HG03159 (cell line): ENCODE measurements at regions not wholly inside any gene's neighbourhood (a gene's known extent, or its start where the extent isn't known, plus 50 kb on each side); places are given as distances from the start of the nearest gene placed in this dataset.
"Not testable (repeated sequence)": the region's sequence is repeated elsewhere in the genome, so short reads cannot be mapped to it uniquely, and the experiment has no call there.

Source experiments
- ATAC-seq: cut with Tn5 transposase; IDR thresholded peaks from one replicate; pipeline ENCODE4 v1.9.1; 2021; ENCODE audit warnings: mild to moderate bottlenecking, moderate library complexity; ENCODE audit not compliant: unreplicated experiment

DNA sequence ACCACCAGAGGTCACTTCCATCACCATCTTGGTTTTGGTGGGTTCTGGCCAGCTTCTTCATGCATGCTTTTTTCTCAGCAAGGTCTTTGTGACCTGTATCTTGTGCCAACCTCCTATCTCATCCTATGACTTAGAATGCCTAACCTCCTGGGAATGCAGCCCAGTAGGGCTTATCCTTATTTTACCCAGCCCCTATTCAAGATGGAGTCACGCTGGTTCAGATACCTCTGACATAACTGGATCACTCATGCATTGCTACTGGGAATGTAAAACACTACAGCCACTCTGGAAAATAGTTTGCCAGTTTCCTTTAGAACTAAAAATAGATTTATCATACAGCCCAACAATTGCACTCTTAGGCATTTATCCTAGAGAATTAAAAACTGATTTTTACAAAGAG is 219.2 kb downstream of the IRS1 start:
- no peak for ATAC-seq

DNA sequence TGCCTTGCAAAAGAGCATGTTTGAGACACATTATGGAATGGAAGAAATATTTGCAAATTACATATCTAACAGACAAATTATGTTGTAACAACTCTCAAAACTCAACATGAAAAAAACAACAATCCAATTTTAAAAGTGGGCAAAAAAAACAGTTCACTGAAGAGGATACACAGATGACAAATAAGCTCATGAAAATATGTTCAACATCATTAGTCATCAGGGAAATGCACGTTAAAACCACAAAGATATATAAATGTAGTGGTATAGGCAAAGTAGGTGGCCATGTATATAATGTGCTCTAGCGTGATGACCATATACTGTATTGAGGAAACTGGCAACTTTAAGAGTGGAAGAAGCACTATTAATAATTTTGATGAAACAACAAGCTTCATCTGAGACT is 220.1 kb downstream of the IRS1 start:
- no peak for ATAC-seq

DNA sequence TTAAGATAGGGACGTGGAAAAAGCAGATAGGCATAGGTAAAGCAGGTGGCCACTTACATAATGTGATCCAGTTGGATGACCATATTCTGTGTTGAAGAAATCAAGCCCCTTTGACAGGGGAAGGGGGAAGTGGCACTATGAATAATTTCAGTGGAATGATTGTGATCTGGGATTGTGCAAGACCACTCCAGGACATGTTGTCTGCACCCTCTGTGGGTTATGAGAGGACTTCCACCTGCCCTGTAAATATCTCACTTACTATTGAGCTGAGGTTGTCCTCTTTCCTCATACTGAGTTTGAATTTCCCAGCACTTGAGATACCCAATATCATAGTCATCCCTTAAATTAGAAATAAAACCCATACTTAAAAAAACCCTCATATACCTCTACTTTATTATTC is 220.7 kb downstream of the IRS1 start:
- ATAC-seq = no peak

DNA sequence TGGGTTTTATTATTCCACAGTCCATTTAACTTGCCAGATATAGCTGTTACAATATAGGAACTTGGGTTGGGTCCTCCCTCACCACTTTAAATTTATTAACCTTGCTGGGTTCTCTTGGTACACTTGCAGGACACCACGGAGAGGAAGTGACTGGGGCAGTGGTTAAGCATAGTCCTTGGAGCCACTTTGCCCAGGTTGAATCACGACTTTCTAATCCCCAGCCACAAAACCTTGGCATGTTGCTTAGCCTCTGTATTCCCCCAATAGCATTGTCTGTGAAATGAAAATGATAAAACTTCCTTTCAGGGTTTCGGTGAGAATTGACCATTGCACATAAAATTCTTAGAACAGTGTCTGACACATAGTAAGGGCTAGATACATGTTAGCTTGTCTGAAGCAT is 221.2 kb downstream of the IRS1 start:
- no peak for ATAC-seq

DNA sequence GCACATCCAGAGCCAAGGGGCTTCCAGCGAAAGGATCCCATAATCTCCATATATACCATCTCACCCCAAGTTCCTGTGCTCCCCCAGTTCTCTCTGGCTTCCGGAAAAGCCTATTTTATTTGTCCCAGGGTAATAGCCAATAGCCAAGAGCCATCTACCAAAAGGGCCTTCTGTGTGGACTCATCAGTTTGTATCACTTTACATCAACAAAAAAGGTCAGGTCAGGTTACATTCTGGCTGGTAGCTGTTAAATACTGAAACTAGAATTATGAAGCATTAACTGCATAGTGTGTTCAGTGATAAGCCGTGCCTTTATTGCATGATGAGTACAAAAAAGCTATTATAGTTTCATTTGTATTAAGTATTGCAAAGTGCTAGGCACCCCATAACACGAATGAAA is 223.7 kb downstream of the IRS1 start:
- no peak for ATAC-seq

DNA sequence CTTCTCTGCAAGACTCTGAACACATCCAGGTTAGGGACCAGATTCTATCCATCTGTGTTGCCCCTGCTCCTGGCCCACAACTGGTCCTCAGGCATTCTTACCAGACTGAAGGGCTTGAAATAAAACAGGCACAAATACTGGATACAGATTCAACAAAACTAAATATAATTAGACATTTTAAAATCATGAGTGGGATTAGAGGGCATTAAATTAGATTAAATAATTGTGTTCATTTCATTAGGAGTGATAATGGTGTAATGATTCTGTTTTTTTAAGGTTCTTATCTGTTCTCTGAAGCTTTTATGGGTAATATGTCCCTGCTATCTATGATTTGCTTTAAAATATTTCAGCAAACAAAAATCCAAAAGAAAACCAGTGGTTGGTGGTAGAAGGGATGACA is 226.5 kb downstream of the IRS1 start:
- ATAC-seq = no peak

DNA sequence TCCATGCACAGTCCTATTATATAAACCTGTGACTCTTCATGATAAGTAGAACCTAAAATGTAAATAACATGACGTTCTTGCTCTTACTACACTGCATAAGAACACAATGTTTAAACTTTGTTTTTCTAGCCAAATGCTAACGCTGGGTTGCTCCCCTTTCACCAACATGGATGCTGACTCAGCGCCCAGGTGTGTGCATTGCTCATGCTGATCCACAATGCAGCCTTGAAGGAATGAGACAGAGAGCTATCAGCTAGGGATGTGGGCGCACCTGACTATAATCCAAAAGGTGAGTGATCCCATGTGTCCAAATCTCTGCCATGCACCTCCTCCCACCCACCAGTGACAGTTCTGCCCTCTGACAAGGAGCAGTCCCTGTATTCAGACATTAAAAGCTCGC is 235.0 kb downstream of the IRS1 start:
- ATAC-seq = no peak

DNA sequence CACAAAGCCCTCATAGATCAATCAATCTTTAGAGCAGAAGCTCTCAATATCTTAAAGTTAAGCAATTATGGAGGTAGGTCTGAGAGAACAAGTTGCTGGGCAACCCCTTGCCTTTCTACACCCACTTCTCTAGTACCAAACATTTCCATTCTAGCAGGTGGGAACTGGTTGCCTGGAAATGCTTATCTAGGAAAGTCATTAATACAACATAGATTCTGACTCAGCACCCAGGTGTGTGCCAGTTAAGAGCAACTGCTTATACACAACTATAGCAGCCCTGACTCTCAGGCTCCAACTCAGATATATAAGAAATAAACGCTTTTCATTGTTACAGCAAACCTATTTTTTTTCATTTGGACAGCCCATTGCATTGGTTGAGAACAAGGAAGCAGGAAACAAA is 237.7 kb downstream of the IRS1 start:
- no peak for ATAC-seq

DNA sequence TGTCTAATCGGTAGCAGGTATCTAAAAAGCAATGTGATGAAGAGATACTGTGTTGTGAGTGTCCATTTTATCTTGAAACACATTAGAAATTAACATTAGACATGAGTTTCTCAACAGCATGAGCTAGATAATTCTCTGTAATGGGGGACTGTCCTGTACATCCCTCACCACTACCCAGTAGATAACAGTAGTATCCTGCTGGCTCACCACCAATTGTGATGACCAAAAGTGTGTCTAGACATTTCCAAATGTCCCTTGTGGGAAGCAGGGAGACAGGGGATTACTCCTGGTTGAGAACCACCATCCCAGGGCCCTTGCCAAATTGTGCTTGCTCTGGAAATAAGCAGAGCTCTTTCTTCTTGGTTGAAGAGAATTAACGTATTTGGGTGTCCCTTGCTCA is 239.3 kb downstream of the IRS1 start:
- ATAC-seq = no peak

DNA sequence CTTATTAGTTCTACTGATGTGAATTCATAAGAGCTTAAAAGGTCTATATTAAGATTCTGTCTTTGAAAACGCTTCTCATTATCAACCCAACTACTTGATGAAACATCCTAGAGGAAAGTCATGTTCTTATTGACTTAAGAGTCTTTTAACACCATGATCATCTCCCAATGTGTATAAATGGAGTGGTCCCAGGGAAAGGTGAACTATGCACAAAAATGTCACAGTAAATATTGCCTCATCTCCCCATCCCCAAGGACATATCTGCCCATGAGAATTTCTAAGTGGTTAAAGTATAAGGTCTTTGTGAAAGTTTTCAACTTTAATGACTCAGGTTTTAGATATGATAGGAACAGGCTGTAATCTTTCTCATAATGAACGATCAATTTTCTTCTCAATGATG is 240.1 kb downstream of the IRS1 start:
- no peak for ATAC-seq

DNA sequence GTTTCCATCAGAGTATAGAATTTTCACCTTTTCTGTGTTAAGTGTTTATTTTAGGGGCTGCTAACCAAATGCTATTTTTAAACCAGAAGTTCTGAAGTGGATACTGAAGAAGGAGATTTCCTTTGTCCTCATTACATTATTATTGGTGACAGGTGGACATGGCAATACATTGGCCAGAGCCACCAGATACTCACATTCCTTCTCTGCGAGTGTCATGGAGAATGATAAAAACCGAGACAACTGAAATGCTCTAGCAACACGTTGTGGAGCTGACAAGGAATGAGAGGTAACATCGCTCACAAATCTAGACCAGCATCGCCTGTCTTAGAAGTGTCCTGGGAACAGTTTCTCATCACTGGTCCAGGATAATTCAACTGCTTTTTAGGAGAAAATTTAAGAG is 241.2 kb downstream of the IRS1 start:
- ATAC-seq = no peak

DNA sequence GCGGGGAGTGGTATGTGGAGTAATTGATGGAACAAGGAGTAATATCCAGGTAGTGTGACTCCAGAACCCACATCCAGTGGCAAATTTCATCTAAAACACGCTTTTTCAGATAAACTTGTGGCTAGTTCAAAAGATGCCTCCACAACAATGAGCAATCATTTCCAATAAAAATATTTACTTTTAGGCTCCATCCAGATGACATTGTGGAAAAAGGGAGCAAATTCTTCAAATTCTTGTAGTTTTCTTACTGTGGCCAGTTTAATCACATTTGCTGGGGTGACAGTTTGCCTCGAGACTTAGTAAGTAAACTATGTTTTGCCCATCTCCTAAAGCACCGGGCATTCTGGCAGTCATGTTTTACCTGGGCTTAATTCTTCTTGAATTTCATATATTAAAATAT is 243.6 kb downstream of the IRS1 start:
- no peak for ATAC-seq

DNA sequence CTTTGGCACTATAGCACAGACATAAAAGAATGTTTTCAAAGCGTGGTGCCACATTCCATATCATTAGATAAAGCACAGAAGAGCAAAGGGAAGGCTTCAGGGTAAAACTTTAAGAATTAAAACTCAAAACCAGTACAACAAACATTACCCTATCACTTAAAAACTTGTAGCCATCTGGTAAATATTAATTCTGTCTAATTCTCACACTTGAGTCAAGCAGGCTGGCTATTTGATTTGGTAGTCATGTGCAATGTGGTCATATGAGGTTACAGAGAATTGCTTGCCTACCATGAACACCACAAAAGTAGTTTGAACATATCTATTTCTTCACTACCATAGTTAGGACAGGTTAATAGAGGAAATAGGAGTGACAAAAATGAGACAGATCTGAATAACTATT is 244.9 kb downstream of the IRS1 start:
- no peak for ATAC-seq

DNA sequence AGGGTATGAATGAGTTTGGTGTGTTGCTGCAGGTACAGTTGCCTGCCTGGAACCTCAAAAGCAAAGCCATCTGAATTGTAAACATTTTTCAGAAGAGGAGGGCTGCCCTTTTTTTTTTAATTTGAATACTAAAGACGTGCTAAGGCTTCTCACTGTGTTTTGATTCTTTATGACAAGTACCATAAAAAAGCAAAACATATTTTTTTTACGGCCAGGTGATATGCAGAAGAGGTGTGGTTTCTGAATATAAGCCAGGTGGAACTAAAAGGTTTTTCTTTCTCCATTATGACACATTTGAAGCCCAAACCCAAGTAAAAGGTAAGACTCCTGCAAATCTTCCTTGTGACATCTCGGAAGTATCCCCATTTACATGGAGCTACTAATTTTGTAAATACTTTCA is 246.3 kb downstream of the IRS1 start:
- ATAC-seq = no peak

DNA sequence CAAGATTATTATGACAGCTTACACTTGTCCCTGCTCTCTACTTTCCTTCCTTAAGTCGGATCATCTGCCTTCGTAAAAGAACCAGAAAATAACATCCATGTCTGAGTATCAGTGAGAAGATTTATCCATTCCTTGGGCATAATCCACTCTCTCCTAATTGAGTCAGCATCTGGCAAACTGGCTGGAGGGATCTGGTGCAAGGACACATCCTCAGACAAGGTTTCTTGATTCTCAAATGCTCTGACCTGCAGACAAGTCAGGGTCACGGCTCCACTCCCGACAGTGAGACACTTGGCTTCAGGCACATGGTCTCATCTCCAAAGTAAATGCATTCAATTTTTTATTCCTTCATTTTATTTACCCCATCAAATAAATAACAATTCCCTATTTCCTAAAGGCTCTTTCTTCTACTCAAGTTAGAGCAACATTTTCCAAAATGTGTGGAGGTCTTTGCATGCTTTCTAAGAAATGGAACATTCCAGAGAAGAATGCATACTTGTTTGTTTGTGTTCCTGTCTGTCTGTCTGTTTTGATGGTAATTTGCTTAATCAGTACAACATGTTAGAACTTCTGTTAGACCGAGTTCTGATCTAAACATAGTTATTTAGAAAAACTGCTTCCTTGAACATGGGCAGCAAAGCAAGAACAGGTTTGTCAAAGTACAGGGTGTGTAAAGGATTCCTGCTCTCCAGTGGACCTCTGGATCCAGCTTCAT is 246.9 kb downstream of the IRS1 start:
- ATAC-seq = no peak

DNA sequence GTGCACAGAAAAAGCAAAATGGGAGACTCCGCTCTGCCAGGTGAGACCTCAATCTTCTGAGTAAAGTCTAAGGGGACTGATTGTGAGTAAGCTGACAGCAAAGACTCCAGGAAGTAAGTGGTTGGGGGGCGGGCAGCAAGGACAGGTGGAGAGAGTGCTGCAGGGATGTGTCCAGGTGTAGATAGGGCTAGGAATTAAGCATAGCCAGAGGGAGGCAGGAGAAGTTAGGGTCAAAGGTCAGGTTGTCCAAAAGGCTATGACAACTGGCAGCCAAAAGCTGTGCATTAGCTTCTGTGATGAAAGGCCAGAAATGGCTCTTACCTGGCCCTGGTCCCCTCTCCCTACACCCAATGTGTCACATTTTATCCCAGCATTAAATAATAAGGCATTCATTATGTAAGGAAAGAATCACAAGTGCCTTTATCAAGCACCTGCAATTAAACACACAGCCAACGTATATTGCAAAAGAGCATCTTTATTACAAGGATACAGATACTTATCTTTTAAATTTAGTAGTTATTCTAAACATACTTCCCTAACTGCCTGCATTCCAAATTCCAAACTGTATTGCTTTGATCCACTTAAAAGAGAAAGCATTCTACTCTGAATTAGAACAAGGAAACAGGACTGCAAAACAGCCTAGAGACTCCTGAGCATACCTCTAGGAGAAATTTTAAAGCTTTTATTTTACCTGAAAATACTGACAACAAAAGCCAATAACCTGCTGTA is 247.9 kb downstream of the IRS1 start:
- no peak for ATAC-seq

DNA sequence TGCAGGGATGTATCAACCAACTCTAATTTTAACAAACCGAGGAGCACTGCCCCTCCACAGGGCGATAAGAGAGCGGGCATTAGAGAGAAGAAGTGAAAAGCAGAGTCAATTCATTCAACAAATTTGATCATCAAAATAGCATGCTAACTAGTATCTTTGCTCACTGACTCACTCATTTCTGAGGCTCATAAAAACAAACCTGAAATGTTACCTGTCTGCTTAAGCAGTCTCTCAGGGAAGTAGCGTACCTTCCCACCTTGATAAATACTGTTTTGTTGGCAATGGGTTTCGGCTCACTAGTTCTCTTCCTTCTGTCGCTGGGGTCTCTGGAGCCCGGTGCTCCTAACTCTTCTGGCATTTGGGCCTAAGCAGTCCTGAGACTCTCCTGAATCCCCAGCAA is 248.8 kb downstream of the IRS1 start:
- no peak for ATAC-seq

DNA sequence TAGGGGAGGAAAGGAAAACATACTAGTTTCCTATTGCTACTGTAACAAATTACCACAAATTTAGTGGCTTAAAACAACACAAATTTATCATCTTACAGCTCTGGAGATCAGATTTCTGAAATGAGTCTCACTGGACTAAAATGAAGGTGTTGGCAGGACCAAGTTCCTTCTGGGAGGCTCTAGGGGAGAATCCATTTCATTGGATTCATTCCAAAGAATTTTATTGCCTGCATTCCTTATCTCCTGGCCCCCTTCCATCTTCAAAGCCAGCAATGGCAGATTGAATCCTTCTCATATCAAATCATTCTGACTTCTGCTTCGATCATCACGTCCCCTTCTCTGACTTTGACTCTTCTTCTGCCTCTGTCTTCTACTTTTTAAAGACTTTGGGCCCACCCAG is 250.9 kb downstream of the IRS1 start:
- ATAC-seq = no peak

DNA sequence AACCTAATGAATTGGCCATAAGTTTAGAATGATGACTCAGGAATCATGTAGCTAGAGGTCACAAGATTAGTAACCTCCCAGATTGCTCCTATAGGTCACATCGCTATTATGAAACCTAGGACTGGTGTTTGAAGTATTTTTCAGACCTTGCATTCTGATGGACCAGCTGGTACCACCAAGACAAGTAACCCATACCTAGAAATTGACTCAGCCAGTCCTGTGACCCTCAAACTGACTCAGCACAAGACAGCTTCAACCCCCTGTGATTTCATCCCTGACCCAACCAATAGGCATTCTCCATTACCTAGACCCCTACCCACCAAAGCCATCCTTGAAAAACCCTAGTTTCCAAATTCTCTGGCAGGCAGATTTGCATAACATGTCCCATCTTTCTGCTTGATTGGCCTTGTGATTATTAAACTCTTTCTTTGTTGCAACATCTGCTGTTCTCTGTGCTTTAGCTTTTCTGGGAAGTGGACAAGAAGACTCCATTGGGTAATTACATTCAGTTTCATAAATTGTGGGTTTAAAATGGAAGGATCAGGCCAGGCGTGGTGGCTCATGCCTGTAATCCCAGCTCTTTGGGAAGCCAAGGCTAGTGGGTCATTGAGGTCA is 254.9 kb downstream of the IRS1 start:
- ATAC-seq = no peak

DNA sequence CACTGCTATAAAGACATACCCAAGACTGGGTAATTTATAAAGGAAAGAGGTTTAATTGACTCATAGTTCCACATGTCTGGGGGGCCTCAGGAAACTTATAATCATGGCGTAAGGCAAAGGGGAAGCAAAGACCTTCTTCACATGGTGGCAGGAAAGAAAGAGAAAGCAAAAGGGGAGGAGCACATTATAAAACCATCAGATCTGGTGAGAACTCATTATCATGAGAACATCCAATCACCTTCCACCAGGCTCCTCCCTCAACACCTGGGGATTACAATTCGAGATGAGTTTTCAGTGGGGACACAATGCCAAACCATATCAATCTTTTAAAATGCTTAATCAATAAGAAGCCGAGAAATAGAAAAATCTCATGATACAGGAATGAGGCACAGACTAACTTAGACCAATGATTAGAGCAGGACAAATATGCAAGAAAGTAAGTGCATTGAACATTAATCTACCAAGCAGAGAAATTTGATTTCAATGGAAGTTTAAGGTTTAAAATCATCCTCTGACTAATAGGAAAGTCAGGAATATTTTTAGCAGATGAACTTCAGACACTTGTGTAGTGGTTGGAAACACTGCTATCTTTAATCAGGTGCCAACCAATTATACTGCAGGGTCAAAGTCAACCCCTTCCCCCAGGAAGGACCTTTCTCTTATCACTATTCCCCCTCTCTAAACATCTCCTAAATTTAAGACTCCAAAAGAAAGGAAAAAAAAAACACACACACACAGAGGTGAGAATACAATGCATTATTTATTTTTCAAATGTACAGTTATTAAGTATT is 259.2 kb downstream of the IRS1 start:
- ATAC-seq = no peak

DNA sequence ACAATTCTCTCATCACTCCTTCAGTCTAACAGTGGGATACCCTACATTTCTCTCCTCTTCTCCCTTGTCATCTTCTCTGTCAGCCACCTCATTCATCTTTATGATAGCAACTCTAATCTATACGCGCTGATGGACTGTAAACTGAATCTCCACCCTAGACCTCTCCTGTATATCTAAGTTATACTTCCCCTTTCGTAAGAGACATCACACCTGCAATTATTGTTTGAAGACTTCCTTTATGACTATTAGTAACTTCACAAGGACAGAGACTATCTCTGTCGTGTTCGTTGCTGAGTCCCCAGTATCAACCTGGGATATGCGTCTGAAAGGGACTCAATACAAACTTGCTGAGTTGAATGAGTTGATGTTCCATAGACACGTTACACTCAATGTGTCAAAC is 263.2 kb downstream of the IRS1 start:
- ATAC-seq = no peak

DNA sequence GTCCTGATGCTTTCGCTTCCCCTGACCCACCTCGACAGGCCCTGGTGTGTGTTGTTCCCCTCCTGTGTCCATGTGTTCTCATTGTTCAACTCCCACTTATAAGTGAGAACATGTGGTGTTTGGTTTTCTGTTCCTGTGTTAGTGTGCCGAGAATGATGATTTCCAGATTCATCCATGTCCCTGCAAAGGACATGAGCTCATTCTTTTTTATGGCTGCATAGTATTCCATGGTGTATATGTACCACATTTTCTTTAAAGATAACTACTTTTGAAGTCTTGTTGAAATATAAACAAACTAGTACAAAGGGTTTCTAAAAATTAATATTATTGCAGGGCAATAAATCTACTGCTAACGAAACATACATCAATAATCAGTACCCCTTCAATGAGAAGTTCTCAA is 266.6 kb downstream of the IRS1 start:
- not testable (repeated sequence) for ATAC-seq
